Lung (tissue), 11 donors: ENCODE measurements at regions not wholly inside any gene's neighbourhood (a gene's known extent, or its start where the extent isn't known, plus 50 kb on each side); places are given as distances from the start of the nearest gene placed in this dataset.
A peak's percentile ranks its signal among the peaks of the same experiment; 100 is the strongest.

Source experiments
- ATAC-seq: fragments of 200-7000 bp; cut with Tn5 transposase; one replicate; pipeline ENCODE4 v1.9.1; 2020; ENCODE audit warnings: moderate number of reproducible peaks; ENCODE audit not compliant: insufficient read depth, low FRiP score
- DNase-seq, 3 donors: peaks; one replicate each; pipeline ENCODE4 v3.0.0-alpha.2; 2013 to 2017
- H3K27ac ChIP-seq, 2 donors: one replicate each; pipeline ENCODE4 v1.5.1; 2013; ENCODE audit warnings: mild to moderate bottlenecking in 2 of 2, moderate library complexity in 2 of 2, control low read depth in 1 of 2, inconsistent platforms in 1 of 2, low read depth in 1 of 2, low read length in 1 of 2
- H3K27me3 ChIP-seq, 3 donors: one replicate each; pipeline ENCODE4 v1.5.1; 2013; ENCODE audit warnings: low read length in 2 of 3; ENCODE audit not compliant: control insufficient read depth in 3 of 3, insufficient read depth in 3 of 3
- H3K36me3 ChIP-seq, 4 donors: one replicate each; pipeline ENCODE4 v1.5.1; 2013; ENCODE audit warnings: low read length in 4 of 4, mild to moderate bottlenecking in 1 of 4, moderate library complexity in 1 of 4; ENCODE audit not compliant: control insufficient read depth in 4 of 4, insufficient read depth in 4 of 4
- H3K4me1 ChIP-seq, 5 donors: one replicate each; pipeline ENCODE4 v1.5.1; 2013; ENCODE audit warnings: low read length in 5 of 5, mild to moderate bottlenecking in 2 of 5, moderate library complexity in 1 of 5; ENCODE audit not compliant: control insufficient read depth in 5 of 5, insufficient read depth in 5 of 5
- H3K4me3 ChIP-seq: one replicate; pipeline ENCODE4 v1.5.1; 2013; ENCODE audit warnings: mild to moderate bottlenecking, control low read depth, moderate library complexity
- H3K9ac ChIP-seq, 2 donors: one replicate each; pipeline ENCODE4 v1.5.1; 2013; ENCODE audit warnings: low read length in 2 of 2, control low read depth in 1 of 2; ENCODE audit not compliant: insufficient read depth in 1 of 2
- H3K9me3 ChIP-seq, 4 donors: one replicate each; pipeline ENCODE4 v1.5.1; 2013; ENCODE audit warnings: low read length in 3 of 4, mild to moderate bottlenecking in 1 of 4, moderate library complexity in 1 of 4; ENCODE audit not compliant: control insufficient read depth in 4 of 4, insufficient read depth in 3 of 4
- WGBS, 2 donors: extraction: QIAGEN DNeasy Blood & Tissue Kit; methylation state at CpG; one replicate each; pipeline ENCODE4 v1.1.7; 2013; 5-methylcytosine and 5-hydroxymethylcytosine counted together
- TF ChIP-seq, protein P1 (sequence below): IDR thresholded peaks from 2 replicates; pipeline ENCODE4 v1.5.1; 2012; ENCODE audit warnings: mild to moderate bottlenecking; ENCODE audit errors: control extremely low read depth, extremely low read depth
- donor health status: control.
- donor health status: control.
- donor health status: Bipolar disorder and iron deficiency.
- donor health status: healthy.
- donor health status: DM: yes; HTN: yes; CAD: no.

DNA sequence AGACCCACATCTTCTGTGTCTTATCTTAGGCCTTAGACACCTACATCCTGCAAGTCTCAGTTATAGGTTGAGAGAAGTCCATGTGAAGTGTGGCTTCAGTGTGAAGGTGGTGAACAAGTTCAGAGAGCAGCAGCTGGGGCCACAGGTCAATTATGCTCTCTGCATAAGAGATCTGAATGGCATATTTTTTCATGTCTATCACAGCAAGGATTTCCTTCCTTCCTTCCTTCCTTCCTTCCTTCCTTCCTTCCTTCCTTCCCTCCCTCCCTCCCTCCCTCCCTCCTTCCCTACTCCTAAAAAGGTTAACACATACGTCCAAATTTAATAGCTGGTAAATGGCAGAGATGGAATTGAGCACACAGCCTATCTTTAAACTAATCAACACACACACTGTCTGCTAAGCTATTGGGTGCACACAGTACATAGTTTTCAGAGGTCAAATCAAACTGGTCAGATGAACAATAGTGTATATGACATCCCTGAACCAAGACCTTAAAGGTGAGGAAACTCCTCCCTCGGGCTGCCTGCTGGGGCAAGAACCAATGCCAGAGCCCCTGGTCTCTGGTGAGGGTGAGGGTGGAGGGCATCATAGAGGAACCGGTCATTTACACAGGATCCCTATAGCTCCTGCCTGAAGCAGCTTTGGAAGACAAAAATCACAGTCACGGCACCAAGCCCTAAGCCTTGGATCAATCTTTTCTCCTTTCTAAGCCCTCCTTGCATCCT, 240.9 kb downstream of the ICOS start:
- H3K9ac ChIP-seq, result no peak overlapping the region
- ATAC-seq, result no peak

DNA sequence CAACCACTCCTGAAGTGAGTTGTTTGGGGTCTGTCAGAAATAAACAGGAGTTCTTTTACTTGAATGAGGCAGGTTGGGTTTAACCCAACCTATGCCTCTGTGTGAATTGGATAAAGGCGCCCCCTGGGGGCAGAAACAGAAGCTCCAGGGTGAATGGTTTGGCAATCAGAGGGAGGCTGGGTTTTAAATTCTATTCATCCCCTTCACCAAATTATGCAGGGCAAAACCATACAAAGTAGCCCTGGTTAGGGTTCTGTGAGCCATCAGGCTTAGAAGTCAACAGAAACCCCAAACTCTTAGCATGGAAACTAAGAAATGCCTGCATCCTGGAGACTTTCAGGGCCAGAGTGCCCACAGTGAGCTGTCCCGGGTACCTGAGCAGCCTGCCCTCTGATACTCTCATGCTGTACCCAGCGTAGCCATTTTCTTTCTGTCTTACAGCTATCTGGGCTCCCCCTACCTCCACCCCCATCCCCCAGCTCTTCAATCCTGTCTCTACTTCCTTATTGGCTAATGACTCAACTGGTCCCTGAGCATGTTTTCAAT, 241.5 kb downstream of the ICOS start:
- no peaks in the 10 kb centered on the region for H3K27me3 ChIP-seq
- H3K27ac ChIP-seq, result no peak overlapping the region
- H3K9me3 ChIP-seq, result no peaks in the 10 kb centered on the region
- H3K4me1 ChIP-seq, result peaks cover 0 to 5% (median 0%) of the 10 kb centered on the region in 5 donors
- peak in 1 of 3 donors; percentile 15 for DNase-seq
- no peak overlapping the region for H3K9ac ChIP-seq
- WGBS, 2 donors, result 51 to 54% methylated on average over 3 of the region's 3 CpGs
- no peaks in the 10 kb centered on the region for H3K36me3 ChIP-seq
- H3K4me3 ChIP-seq, result no peak overlapping the region
- ATAC-seq, result no peak
- TF ChIP-seq, protein P1, sequence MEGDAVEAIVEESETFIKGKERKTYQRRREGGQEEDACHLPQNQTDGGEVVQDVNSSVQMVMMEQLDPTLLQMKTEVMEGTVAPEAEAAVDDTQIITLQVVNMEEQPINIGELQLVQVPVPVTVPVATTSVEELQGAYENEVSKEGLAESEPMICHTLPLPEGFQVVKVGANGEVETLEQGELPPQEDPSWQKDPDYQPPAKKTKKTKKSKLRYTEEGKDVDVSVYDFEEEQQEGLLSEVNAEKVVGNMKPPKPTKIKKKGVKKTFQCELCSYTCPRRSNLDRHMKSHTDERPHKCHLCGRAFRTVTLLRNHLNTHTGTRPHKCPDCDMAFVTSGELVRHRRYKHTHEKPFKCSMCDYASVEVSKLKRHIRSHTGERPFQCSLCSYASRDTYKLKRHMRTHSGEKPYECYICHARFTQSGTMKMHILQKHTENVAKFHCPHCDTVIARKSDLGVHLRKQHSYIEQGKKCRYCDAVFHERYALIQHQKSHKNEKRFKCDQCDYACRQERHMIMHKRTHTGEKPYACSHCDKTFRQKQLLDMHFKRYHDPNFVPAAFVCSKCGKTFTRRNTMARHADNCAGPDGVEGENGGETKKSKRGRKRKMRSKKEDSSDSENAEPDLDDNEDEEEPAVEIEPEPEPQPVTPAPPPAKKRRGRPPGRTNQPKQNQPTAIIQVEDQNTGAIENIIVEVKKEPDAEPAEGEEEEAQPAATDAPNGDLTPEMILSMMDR, result peak; percentile 41

More for the DNA sequence above, 240.9 kb downstream of the ICOS start:
- 75 to 79% methylated on average over 4 of the region's 4 CpGs for WGBS, 2 donors
- H3K36me3 ChIP-seq, result no peaks in the 10 kb centered on the region
- no peaks in the 10 kb centered on the region for H3K9me3 ChIP-seq
- H3K4me3 ChIP-seq, result no peak overlapping the region
- no peak for DNase-seq
- no peak overlapping the region for H3K27ac ChIP-seq
- H3K4me1 ChIP-seq, result peaks cover 0 to 5% (median 0%) of the 10 kb centered on the region in 5 donors
- H3K27me3 ChIP-seq, result no peaks in the 10 kb centered on the region
- TF ChIP-seq, protein P1, result no peak

DNA sequence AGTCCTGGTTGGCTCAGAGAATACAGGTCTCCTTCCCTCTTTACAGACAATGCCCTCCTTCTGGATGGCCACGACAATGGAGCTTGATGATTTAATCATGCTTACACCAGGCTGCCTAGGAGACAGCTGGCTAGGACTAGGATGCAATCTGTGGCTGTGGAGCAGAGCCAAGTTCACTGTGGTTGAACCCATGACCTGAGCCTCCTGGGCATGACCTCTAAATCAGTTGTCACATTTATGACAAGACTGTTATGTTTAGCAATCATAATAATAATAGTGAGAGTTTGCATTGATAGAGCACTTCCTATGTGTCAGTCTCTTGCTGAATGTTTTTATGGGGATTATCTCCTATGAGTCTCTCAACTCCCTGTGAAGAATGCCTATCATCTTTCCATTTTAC, 244.1 kb downstream of the ICOS start:
- 46 to 67% methylated on average over 1 of the region's 1 CpG for WGBS, 2 donors
- Histone ChIP-seq H3K27me3 (no peaks in the 10 kb centered on the region), H3K9ac (no peak overlapping the region), H3K4me1 (peaks cover 0 to 16% (median 2%) of the 10 kb centered on the region in 5 donors), H3K36me3 (no peaks in the 10 kb centered on the region), H3K27ac (no peak overlapping the region), H3K9me3 (no peaks in the 10 kb centered on the region), H3K4me3 (no peak overlapping the region)
- no peak for DNase-seq
- TF ChIP-seq, protein P1, result no peak
- ATAC-seq, result peak; percentile 6
